Central memory CD8-positive, alpha-beta T cell (primary cell): ENCODE measurements at regions not wholly inside any gene's neighbourhood (a gene's known extent, or its start where the extent isn't known, plus 50 kb on each side); places are given as distances from the start of the nearest gene placed in this dataset.
"Not testable (repeated sequence)": the region's sequence is repeated elsewhere in the genome, so short reads cannot be mapped to it uniquely, and the experiment has no call there.

Experiments
- ATAC-seq: fragments of 150-1000 bp; cut with Tn5 transposase; replicated peaks from 2 replicates; pipeline ENCODE4 v1.10.0; 2022; ENCODE audit warnings: mild to moderate bottlenecking, moderate FRiP score, moderate number of reproducible peaks; ENCODE audit not compliant: poor library complexity, severe bottlenecking; ENCODE audit errors: extremely low read depth
- DNase-seq, 2 donors: peaks; one replicate each; pipeline ENCODE4 v3.0.0; 2021; ENCODE audit warnings: low spot score in 2 of 2
- H3K27ac Mint-ChIP-seq: one replicate; pipeline ENCODE4 v1.8.0; 2022; ENCODE audit warnings: low read depth, mild to moderate bottlenecking, moderate library complexity, mixed read lengths
- H3K27me3 Mint-ChIP-seq: one replicate; pipeline ENCODE4 v1.8.0; 2022; ENCODE audit warnings: mixed read lengths
- H3K36me3 Mint-ChIP-seq: one replicate; pipeline ENCODE4 v1.8.0; 2022; ENCODE audit warnings: mild to moderate bottlenecking, moderate library complexity, mixed read lengths; ENCODE audit not compliant: insufficient read depth
- H3K4me1 Mint-ChIP-seq: one replicate; pipeline ENCODE4 v1.8.0; 2022; ENCODE audit warnings: mixed read lengths
- H3K4me3 Mint-ChIP-seq: one replicate; pipeline ENCODE4 v1.8.0; 2022; ENCODE audit warnings: mild to moderate bottlenecking, moderate library complexity, mixed read lengths
- H3K9me3 Mint-ChIP-seq: one replicate; pipeline ENCODE4 v1.8.0; 2022; ENCODE audit warnings: mixed read lengths

DNA sequence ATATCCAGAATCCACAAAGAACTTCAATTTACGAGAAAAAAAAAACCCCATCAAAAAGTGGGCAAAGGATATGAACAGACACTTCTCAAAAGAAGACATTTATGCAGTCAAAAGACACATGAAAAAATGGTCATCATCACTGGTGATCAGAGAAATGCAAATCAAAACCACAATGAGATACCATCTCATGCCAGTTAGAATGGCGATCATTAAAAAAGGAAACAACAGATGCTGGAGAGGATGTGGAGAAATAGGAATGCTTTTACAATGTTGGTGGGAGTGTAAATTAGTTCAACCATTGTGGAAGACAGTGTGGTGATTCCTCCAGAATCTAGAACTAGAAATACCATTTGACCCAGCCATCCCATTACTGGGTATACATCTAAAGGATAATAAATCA, 419.9 kb upstream of the DDI1 start:
- H3K9me3 Mint-ChIP-seq, H3K4me1 Mint-ChIP-seq, H3K27ac Mint-ChIP-seq, DNase-seq, H3K4me3 Mint-ChIP-seq, ATAC-seq, H3K36me3 Mint-ChIP-seq: not testable (repeated sequence)
- H3K27me3 Mint-ChIP-seq = peaks cover 31% of the 10 kb centered on the region

DNA sequence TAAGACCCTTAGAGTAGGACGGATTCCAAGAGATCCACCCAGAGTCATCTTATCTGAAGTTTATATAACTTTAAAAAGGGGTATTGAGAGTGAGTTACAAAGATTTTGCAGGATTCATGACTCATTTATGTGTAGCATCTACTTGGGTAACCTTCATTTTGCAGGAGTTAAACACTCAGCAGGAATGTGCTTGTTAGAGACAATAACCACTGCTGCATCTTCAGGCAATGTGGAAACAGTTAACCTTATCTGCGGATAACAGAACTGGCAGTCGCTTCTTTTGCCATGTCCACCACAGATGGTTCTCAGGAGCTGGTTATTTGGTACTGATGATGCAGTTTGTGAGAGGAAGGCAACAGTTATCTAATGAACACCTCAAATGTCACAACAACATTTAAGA, 417.9 kb upstream of the DDI1 start:
- Mint-ChIP-seq H3K4me1 (no peaks in the 10 kb centered on the region), H3K9me3 (no peaks in the 10 kb centered on the region), H3K36me3 (no peaks in the 10 kb centered on the region), H3K27me3 (peaks cover 22% of the 10 kb centered on the region), H3K4me3 (no peak overlapping the region), H3K27ac (no peak overlapping the region)
- no peak for ATAC-seq
- DNase-seq = no peak

DNA sequence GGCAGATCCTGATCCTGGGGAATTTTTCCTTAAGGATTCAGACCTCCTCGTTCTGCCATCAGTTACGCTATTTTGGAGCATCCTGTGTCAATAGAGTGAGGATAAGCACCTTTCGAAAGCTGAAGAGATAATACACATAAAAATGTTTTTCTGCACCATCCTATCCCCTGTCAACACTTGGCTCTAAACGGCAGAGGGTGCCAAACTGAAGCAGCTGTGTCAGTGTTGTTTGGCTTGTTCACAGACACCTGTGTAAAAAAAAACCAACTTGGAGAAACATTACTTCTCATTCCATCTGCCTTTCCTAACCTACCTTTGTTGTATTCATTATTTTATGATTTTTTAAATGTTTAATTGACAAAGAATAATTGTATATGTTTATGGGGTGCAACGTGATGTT, 417.0 kb upstream of the DDI1 start:
- H3K4me3 Mint-ChIP-seq = no peak overlapping the region
- no peaks in the 10 kb centered on the region for H3K36me3 Mint-ChIP-seq
- no peak for DNase-seq
- H3K4me1 Mint-ChIP-seq = no peaks in the 10 kb centered on the region
- no peaks in the 10 kb centered on the region for H3K9me3 Mint-ChIP-seq
- H3K27me3 Mint-ChIP-seq = peaks cover 13% of the 10 kb centered on the region
- no peak overlapping the region for H3K27ac Mint-ChIP-seq
- no peak for ATAC-seq

DNA sequence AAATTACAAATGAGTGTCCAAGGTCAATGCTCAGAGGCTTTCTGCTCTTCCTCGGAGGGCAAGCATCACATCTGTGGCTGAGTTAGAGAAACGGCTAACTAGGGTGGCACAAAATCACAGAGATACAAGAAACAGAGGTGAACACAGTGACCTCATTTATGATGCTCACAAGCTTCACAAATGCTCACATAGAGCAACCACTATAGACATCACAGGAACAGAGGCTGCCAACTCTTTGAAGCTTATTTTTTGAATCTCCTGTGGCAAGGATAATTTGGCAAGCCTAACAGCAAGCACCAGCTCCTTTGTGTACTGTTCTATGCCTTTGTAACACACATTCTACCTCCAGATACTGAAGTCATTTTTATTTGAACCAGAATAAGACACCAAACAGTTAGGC, 416.5 kb upstream of the DDI1 start:
- Mint-ChIP-seq H3K27me3 (peaks cover 9% of the 10 kb centered on the region), H3K4me1 (no peaks in the 10 kb centered on the region), H3K9me3 (no peaks in the 10 kb centered on the region), H3K4me3 (no peak overlapping the region), H3K27ac (no peak overlapping the region), H3K36me3 (no peaks in the 10 kb centered on the region)
- ATAC-seq = no peak
- DNase-seq = no peak

DNA sequence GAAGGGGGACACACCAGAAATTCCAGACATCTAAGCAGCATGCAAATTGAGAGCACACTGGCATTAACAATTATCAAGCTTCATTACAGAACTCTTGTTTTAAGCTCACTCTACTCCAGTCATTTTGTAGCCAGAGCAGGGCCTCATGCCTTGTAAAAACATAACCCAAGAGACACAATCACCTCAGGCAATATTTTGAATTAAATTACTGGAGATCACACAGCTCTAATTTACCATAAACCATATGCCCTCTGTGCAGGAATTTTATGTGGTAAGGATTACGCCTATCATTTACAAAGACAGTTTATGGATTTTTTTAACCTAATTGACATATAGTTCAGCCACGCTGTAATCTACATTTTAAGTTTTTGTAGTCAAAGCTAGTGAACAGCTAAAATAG, 414.1 kb upstream of the DDI1 start:
- no peaks in the 10 kb centered on the region for H3K9me3 Mint-ChIP-seq
- H3K27me3 Mint-ChIP-seq = peaks cover 9% of the 10 kb centered on the region
- DNase-seq (no peak), ATAC-seq (no peak)
- H3K27ac Mint-ChIP-seq = no peak overlapping the region
- no peaks in the 10 kb centered on the region for H3K36me3 Mint-ChIP-seq
- no peak overlapping the region for H3K4me3 Mint-ChIP-seq
- no peaks in the 10 kb centered on the region for H3K4me1 Mint-ChIP-seq

DNA sequence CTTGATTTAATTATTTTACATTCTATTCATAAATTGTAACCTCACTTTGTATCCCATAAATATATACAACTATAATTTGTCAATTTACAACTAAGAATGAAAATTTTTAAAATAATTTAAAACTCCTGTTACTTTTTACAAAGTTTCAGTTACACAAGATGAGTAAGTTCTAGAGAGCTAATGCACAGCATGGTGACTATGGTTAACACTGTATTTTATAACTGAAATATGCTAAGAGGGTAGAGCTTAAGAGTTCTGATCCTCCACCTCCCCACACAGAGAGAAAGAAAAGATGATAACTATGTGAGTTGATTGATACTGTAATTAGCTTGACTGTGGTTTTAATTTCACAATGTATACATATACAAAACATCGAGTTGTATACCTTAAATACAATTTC, 412.5 kb upstream of the DDI1 start:
- DNase-seq (no peak), ATAC-seq (no peak)
- Mint-ChIP-seq H3K27me3 (peaks cover 9% of the 10 kb centered on the region), H3K9me3 (no peaks in the 10 kb centered on the region), H3K27ac (no peak overlapping the region), H3K36me3 (no peaks in the 10 kb centered on the region), H3K4me3 (no peak overlapping the region), H3K4me1 (no peaks in the 10 kb centered on the region)

DNA sequence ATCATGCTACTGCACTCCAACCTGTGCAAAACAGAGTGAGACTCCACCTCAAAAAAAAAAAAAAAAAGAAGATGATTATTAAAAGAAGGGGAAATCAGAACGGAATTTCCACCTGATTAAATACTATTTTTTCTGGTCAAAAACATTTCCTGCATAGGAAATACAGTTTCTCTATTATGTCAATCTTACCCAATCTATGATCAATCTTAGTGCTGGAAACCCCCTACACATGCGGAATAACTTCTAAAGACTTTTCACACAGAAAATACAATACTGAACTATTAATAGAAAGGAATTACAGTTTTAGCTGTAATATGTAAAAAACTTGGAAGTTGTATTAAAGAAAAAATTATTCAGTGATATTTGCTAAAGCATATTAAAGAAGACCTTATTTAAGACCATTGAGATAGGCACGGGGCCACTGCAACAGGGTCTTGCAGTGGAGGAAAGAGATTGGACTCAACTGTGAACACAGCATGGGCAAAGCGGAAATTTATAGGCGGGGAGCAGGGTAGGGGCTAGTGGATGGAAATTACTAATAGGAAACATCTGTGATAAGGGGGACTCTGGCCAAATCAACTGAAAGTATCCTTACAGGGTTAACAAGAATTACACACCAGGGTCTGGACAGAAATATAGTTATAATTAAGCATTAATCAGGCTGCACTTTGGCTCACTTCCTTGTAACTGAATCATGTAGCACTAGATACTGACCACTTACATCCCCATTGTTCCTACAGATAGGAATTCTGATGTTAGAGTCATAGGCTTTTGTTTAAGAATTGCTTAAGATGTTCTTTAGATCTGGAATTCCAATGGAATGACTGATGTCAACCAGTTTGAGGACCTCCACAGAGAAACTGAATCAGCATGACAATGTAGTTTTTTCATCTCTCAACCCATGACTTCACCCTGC, 411.5 kb upstream of the DDI1 start:
- Mint-ChIP-seq H3K9me3 (no peaks in the 10 kb centered on the region), H3K27me3 (peaks cover 9% of the 10 kb centered on the region), H3K4me3 (no peak overlapping the region), H3K4me1 (no peaks in the 10 kb centered on the region), H3K36me3 (no peaks in the 10 kb centered on the region), H3K27ac (no peak overlapping the region)
- ATAC-seq = no peak
- DNase-seq = no peak

DNA sequence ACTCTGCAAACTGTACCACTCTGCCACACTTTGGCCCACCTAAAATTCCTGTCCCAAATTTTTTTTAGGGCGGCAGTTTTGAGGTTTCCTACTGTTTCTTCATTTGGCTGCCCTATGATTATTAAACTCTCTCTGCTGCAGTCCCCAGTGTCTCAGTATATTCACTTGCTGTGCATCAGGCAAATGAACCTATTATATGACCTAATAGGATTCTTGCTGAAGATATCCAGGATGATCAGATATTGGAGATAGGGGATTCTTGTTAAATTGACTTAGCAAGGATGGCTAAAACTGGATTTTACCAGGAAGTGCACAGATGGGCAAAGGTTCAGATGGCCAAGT, 410.8 kb upstream of the DDI1 start:
- Mint-ChIP-seq H3K27ac (no peak overlapping the region), H3K9me3 (no peaks in the 10 kb centered on the region)

DNA sequence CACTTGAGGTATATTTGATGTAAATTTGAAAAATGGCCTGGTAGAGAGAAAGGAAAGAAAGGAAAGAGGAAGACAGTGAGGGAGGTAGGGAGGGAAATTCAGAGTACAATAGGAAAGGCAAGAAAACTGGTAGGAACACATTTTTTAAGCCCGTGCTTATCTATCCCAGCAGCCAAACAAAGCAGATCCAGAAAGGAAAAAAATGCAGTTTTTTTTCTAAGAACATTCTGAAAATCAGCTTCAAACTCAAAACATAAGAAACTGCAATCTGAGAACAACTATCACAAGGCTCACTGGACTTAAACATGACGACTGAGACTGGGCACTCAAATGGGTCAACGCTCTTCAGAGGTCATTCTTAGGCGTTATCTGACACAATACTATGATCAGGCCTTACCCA, 408.3 kb upstream of the DDI1 start:
- H3K9me3 Mint-ChIP-seq = no peaks in the 10 kb centered on the region

More for the DNA sequence above, 410.8 kb upstream of the DDI1 start:
- H3K36me3 Mint-ChIP-seq = no peaks in the 10 kb centered on the region
- ATAC-seq (no peak), DNase-seq (no peak)
- H3K4me1 Mint-ChIP-seq = no peaks in the 10 kb centered on the region
- H3K4me3 Mint-ChIP-seq = no peak overlapping the region
- peaks cover 9% of the 10 kb centered on the region for H3K27me3 Mint-ChIP-seq

DNA sequence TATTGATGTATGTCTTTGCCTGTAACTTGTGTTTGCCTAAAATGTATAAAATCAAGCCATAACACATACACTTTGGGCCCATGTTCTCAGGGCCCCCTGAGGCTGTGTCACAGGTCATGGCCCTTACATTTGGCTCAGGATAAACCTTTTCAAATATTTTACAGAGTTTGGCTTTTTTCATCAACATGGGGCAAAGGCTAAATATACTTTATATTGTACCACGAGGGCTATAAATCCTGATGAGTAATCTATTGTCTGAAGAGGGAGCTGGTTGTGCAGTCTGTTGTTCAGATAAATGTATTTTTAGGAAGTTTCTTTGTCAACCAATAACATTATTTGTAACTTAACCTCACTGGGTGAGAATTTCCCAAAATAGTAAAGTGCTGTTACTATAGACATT, 404.6 kb upstream of the DDI1 start:
- Mint-ChIP-seq H3K27me3 (no peaks in the 10 kb centered on the region), H3K27ac (no peak overlapping the region), H3K9me3 (no peaks in the 10 kb centered on the region), H3K4me3 (no peak overlapping the region), H3K36me3 (no peaks in the 10 kb centered on the region), H3K4me1 (no peaks in the 10 kb centered on the region)
- DNase-seq (no peak), ATAC-seq (no peak)

More for the DNA sequence above, 408.3 kb upstream of the DDI1 start:
- no peaks in the 10 kb centered on the region for H3K36me3 Mint-ChIP-seq
- H3K4me3 Mint-ChIP-seq = no peak overlapping the region
- ATAC-seq = no peak
- H3K27ac Mint-ChIP-seq = no peak overlapping the region
- no peak for DNase-seq
- no peaks in the 10 kb centered on the region for H3K4me1 Mint-ChIP-seq
- peaks cover 9% of the 10 kb centered on the region for H3K27me3 Mint-ChIP-seq

DNA sequence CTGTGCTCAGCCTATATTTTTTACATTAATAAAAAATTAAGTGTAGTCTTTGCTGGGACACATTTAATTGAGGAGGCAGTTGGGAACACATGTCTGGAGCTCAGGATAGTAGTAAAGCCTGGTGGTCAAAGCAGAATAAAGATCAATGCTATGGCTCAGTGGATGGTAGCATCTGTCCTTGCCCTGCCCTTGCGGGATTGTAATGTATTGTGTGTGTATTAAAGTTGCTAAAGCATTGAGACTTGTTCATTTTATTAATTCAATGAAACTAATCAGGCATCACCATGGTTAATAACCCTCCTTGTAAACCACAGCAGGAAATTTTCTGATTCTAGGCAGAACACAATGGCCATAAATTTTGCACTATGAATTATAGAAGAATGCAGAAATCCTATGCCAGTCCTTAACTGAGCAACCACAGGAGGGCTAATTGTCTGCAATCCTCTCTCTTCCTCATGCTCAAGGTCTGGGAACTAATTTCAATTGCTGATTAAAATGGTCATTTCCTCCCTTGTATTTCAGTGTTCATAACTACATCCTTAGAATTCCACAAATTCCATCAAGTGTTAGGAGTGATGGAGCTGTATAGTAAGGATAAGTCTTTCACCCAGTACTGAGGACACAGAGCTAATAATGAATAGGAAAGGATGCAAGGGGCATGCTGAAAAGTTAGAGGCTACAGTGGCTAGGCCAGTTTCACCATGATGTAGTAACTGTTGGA, 403.2 kb upstream of the DDI1 start:
- Mint-ChIP-seq H3K4me1 (no peaks in the 10 kb centered on the region), H3K36me3 (no peaks in the 10 kb centered on the region), H3K27me3 (no peaks in the 10 kb centered on the region), H3K9me3 (no peaks in the 10 kb centered on the region), H3K4me3 (no peak overlapping the region), H3K27ac (no peak overlapping the region)
- DNase-seq (no peak), ATAC-seq (no peak)

DNA sequence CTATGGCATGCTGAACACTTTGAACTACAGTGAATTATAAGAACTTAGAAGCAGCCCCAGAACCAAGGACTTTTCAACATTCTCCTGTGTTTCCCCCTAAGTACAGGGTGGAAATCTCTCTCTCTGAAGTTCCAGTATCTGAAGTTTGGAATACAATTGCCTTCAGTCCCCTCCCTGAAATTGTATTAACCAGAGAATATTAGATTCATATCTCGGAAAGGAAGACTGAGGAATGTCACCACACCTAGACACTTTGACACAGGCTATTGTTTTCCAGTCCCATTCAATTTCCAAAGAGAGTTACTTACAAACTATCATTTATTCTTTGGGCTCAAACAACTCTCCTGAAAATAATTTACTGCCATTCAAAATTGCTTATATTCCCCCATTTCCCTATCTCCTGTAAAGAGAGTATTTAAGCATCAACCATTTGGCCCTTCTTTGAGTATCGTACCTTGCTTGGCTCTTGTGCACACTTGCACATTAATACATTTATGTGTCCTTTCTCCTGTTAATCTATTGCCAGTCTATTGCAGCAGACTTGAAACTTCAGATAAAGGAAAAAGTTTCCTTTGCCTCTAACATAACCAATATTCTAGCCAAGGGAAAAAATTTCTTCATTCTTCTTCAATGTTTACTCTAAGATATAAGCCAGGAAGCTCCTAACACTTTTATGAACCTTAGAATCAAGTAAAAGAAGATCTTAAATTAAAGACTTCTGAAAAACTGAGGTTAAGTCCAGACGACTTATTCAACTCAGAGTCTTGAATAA, 402.4 kb upstream of the DDI1 start:
- Mint-ChIP-seq H3K4me1 (no peaks in the 10 kb centered on the region), H3K9me3 (no peaks in the 10 kb centered on the region), H3K36me3 (no peaks in the 10 kb centered on the region), H3K27me3 (no peaks in the 10 kb centered on the region), H3K27ac (no peak overlapping the region), H3K4me3 (no peak overlapping the region)
- no peak for DNase-seq
- no peak for ATAC-seq
